ENCODE measurements at regions not wholly inside any gene's neighbourhood (a gene's known extent, or its start where the extent isn't known, plus 50 kb on each side); places are given as distances from the start of the nearest gene placed in this dataset.

- H3K27me3 ChIP-seq (ENCODE audit: control insufficient read depth in 1 of 2, insufficient read depth in 2 of 2, low read length in 2 of 2): no peaks in the 10 kb centered on the region
- no peak overlapping the region for H3K9ac ChIP-seq (ENCODE audit: low read depth in 1 of 2, low read length in 2 of 2)
- no peaks in the 10 kb centered on the region for H3K4me1 ChIP-seq (ENCODE audit: control insufficient read depth in 1 of 2, insufficient read depth in 2 of 2, low read length in 2 of 2)
- H3K36me3 ChIP-seq (ENCODE audit: control insufficient read depth in 1 of 2, insufficient read depth in 2 of 2, low read length in 2 of 2): no peaks in the 10 kb centered on the region
- H3K27ac ChIP-seq (ENCODE audit: low read depth, low read length): no peak overlapping the region
- no peaks in the 10 kb centered on the region for H3K9me3 ChIP-seq (ENCODE audit: control insufficient read depth in 1 of 2, low read length in 2 of 2)
- no peak overlapping the region for H3K4me3 ChIP-seq (ENCODE audit: low read depth in 1 of 2, low read length in 2 of 2)
Measured at GRCh38 chr6:90739339-90739738, 152.5 kb upstream of the MAP3K7 start.

- Histone ChIP-seq H3K27ac (ENCODE audit: low read depth, low read length) (no peak overlapping the region), H3K4me1 (ENCODE audit: control insufficient read depth in 1 of 2, insufficient read depth in 2 of 2, low read length in 2 of 2) (no peaks in the 10 kb centered on the region), H3K9ac (ENCODE audit: low read depth in 1 of 2, low read length in 2 of 2) (no peak overlapping the region), H3K27me3 (ENCODE audit: control insufficient read depth in 1 of 2, insufficient read depth in 2 of 2, low read length in 2 of 2) (no peaks in the 10 kb centered on the region), H3K36me3 (ENCODE audit: control insufficient read depth in 1 of 2, insufficient read depth in 2 of 2, low read length in 2 of 2) (no peaks in the 10 kb centered on the region), H3K4me3 (ENCODE audit: low read depth in 1 of 2, low read length in 2 of 2) (no peak overlapping the region), H3K9me3 (ENCODE audit: control insufficient read depth in 1 of 2, low read length in 2 of 2) (no peaks in the 10 kb centered on the region)
Measured at GRCh38 chr6:90730151-90730673, 143.3 kb upstream of the MAP3K7 start.

GRCh38 chr6:90729057-90729456, 142.2 kb upstream of the MAP3K7 start:
- H3K4me3 ChIP-seq (ENCODE audit: low read depth in 1 of 2, low read length in 2 of 2): no peak overlapping the region
- H3K4me1 ChIP-seq (ENCODE audit: control insufficient read depth in 1 of 2, insufficient read depth in 2 of 2, low read length in 2 of 2): no peaks in the 10 kb centered on the region
- H3K36me3 ChIP-seq (ENCODE audit: control insufficient read depth in 1 of 2, insufficient read depth in 2 of 2, low read length in 2 of 2): no peaks in the 10 kb centered on the region
- H3K9ac ChIP-seq (ENCODE audit: low read depth in 1 of 2, low read length in 2 of 2): no peak overlapping the region
- H3K9me3 ChIP-seq (ENCODE audit: control insufficient read depth in 1 of 2, low read length in 2 of 2): no peaks in the 10 kb centered on the region
- H3K27me3 ChIP-seq (ENCODE audit: control insufficient read depth in 1 of 2, insufficient read depth in 2 of 2, low read length in 2 of 2): no peaks in the 10 kb centered on the region
- H3K27ac ChIP-seq (ENCODE audit: low read depth, low read length): no peak overlapping the region

GRCh38 chr6:90722648-90723047, 135.8 kb upstream of the MAP3K7 start:
- Histone ChIP-seq H3K9me3 (ENCODE audit: control insufficient read depth in 1 of 2, low read length in 2 of 2) (no peaks in the 10 kb centered on the region), H3K27me3 (ENCODE audit: control insufficient read depth in 1 of 2, insufficient read depth in 2 of 2, low read length in 2 of 2) (no peaks in the 10 kb centered on the region), H3K4me1 (ENCODE audit: control insufficient read depth in 1 of 2, insufficient read depth in 2 of 2, low read length in 2 of 2) (no peaks in the 10 kb centered on the region), H3K9ac (ENCODE audit: low read depth in 1 of 2, low read length in 2 of 2) (no peak overlapping the region), H3K36me3 (ENCODE audit: control insufficient read depth in 1 of 2, insufficient read depth in 2 of 2, low read length in 2 of 2) (no peaks in the 10 kb centered on the region), H3K27ac (ENCODE audit: low read depth, low read length) (no peak overlapping the region), H3K4me3 (ENCODE audit: low read depth in 1 of 2, low read length in 2 of 2) (no peak overlapping the region)

- H3K4me3 ChIP-seq (ENCODE audit: low read depth in 1 of 2, low read length in 2 of 2): no peak overlapping the region
- no peaks in the 10 kb centered on the region for H3K36me3 ChIP-seq (ENCODE audit: control insufficient read depth in 1 of 2, insufficient read depth in 2 of 2, low read length in 2 of 2)
- H3K27me3 ChIP-seq (ENCODE audit: control insufficient read depth in 1 of 2, insufficient read depth in 2 of 2, low read length in 2 of 2): no peaks in the 10 kb centered on the region
- H3K9ac ChIP-seq (ENCODE audit: low read depth in 1 of 2, low read length in 2 of 2): no peak overlapping the region
- no peaks in the 10 kb centered on the region for H3K9me3 ChIP-seq (ENCODE audit: control insufficient read depth in 1 of 2, low read length in 2 of 2)
- H3K27ac ChIP-seq (ENCODE audit: low read depth, low read length): no peak overlapping the region
- no peaks in the 10 kb centered on the region for H3K4me1 ChIP-seq (ENCODE audit: control insufficient read depth in 1 of 2, insufficient read depth in 2 of 2, low read length in 2 of 2)
Measured at GRCh38 chr6:90720404-90720803, 133.5 kb upstream of the MAP3K7 start.

- H3K9ac ChIP-seq (ENCODE audit: low read depth in 1 of 2, low read length in 2 of 2): no peak overlapping the region
- no peaks in the 10 kb centered on the region for H3K9me3 ChIP-seq (ENCODE audit: control insufficient read depth in 1 of 2, low read length in 2 of 2)
- no peak overlapping the region for H3K27ac ChIP-seq (ENCODE audit: low read depth, low read length)
- H3K36me3 ChIP-seq (ENCODE audit: control insufficient read depth in 1 of 2, insufficient read depth in 2 of 2, low read length in 2 of 2): no peaks in the 10 kb centered on the region
- no peaks in the 10 kb centered on the region for H3K27me3 ChIP-seq (ENCODE audit: control insufficient read depth in 1 of 2, insufficient read depth in 2 of 2, low read length in 2 of 2)
- H3K4me3 ChIP-seq (ENCODE audit: low read depth in 1 of 2, low read length in 2 of 2): no peak overlapping the region
- H3K4me1 ChIP-seq (ENCODE audit: control insufficient read depth in 1 of 2, insufficient read depth in 2 of 2, low read length in 2 of 2): no peaks in the 10 kb centered on the region
Measured at GRCh38 chr6:90719321-90720195, 132.7 kb upstream of the MAP3K7 start.

GRCh38 chr6:90716376-90716775, 129.5 kb upstream of the MAP3K7 start:
- Histone ChIP-seq H3K9ac (ENCODE audit: low read depth in 1 of 2, low read length in 2 of 2) (no peak overlapping the region), H3K27me3 (ENCODE audit: control insufficient read depth in 1 of 2, insufficient read depth in 2 of 2, low read length in 2 of 2) (no peaks in the 10 kb centered on the region), H3K9me3 (ENCODE audit: control insufficient read depth in 1 of 2, low read length in 2 of 2) (no peaks in the 10 kb centered on the region), H3K36me3 (ENCODE audit: control insufficient read depth in 1 of 2, insufficient read depth in 2 of 2, low read length in 2 of 2) (no peaks in the 10 kb centered on the region), H3K4me1 (ENCODE audit: control insufficient read depth in 1 of 2, insufficient read depth in 2 of 2, low read length in 2 of 2) (no peaks in the 10 kb centered on the region), H3K27ac (ENCODE audit: low read depth, low read length) (no peak overlapping the region), H3K4me3 (ENCODE audit: low read depth in 1 of 2, low read length in 2 of 2) (no peak overlapping the region)

GRCh38 chr6:90715093-90715655, 128.3 kb upstream of the MAP3K7 start:
- H3K9ac ChIP-seq (ENCODE audit: low read depth in 1 of 2, low read length in 2 of 2): no peak overlapping the region
- H3K4me1 ChIP-seq (ENCODE audit: control insufficient read depth in 1 of 2, insufficient read depth in 2 of 2, low read length in 2 of 2): no peaks in the 10 kb centered on the region
- no peaks in the 10 kb centered on the region for H3K36me3 ChIP-seq (ENCODE audit: control insufficient read depth in 1 of 2, insufficient read depth in 2 of 2, low read length in 2 of 2)
- no peak overlapping the region for H3K27ac ChIP-seq (ENCODE audit: low read depth, low read length)
- no peaks in the 10 kb centered on the region for H3K9me3 ChIP-seq (ENCODE audit: control insufficient read depth in 1 of 2, low read length in 2 of 2)
- no peaks in the 10 kb centered on the region for H3K27me3 ChIP-seq (ENCODE audit: control insufficient read depth in 1 of 2, insufficient read depth in 2 of 2, low read length in 2 of 2)
- H3K4me3 ChIP-seq (ENCODE audit: low read depth in 1 of 2, low read length in 2 of 2): no peak overlapping the region

GRCh38 chr6:90714319-90714718, 127.4 kb upstream of the MAP3K7 start:
- H3K9ac ChIP-seq (ENCODE audit: low read depth in 1 of 2, low read length in 2 of 2): no peak overlapping the region
- H3K36me3 ChIP-seq (ENCODE audit: control insufficient read depth in 1 of 2, insufficient read depth in 2 of 2, low read length in 2 of 2): no peaks in the 10 kb centered on the region
- H3K4me1 ChIP-seq (ENCODE audit: control insufficient read depth in 1 of 2, insufficient read depth in 2 of 2, low read length in 2 of 2): no peaks in the 10 kb centered on the region
- H3K27ac ChIP-seq (ENCODE audit: low read depth, low read length): no peak overlapping the region
- H3K27me3 ChIP-seq (ENCODE audit: control insufficient read depth in 1 of 2, insufficient read depth in 2 of 2, low read length in 2 of 2): no peaks in the 10 kb centered on the region
- no peaks in the 10 kb centered on the region for H3K9me3 ChIP-seq (ENCODE audit: control insufficient read depth in 1 of 2, low read length in 2 of 2)
- no peak overlapping the region for H3K4me3 ChIP-seq (ENCODE audit: low read depth in 1 of 2, low read length in 2 of 2)

GRCh38 chr6:90712114-90712513, 125.2 kb upstream of the MAP3K7 start:
- Histone ChIP-seq H3K4me1 (ENCODE audit: control insufficient read depth in 1 of 2, insufficient read depth in 2 of 2, low read length in 2 of 2) (peaks cover 0 to 2% of the 10 kb centered on the region in 2 donors), H3K9ac (ENCODE audit: low read depth in 1 of 2, low read length in 2 of 2) (no peak overlapping the region), H3K9me3 (ENCODE audit: control insufficient read depth in 1 of 2, low read length in 2 of 2) (no peaks in the 10 kb centered on the region), H3K36me3 (ENCODE audit: control insufficient read depth in 1 of 2, insufficient read depth in 2 of 2, low read length in 2 of 2) (no peaks in the 10 kb centered on the region), H3K27ac (ENCODE audit: low read depth, low read length) (no peak overlapping the region), H3K4me3 (ENCODE audit: low read depth in 1 of 2, low read length in 2 of 2) (no peak overlapping the region), H3K27me3 (ENCODE audit: control insufficient read depth in 1 of 2, insufficient read depth in 2 of 2, low read length in 2 of 2) (no peaks in the 10 kb centered on the region)
